IPS DF 4.7 (cell line): ENCODE measurements at regions not wholly inside any gene's neighbourhood (a gene's known extent, or its start where the extent isn't known, plus 50 kb on each side); places are given as distances from the start of the nearest gene placed in this dataset.
"Not testable (repeated sequence)": the region's sequence is repeated elsewhere in the genome, so short reads cannot be mapped to it uniquely, and the experiment has no call there.

Source experiments
- DNase-seq: peaks from one replicate; pipeline ENCODE4 v3.0.0-alpha.2; 2013; ENCODE audit warnings: low spot score; ENCODE audit errors: extremely low read depth

- DNase-seq, result no peak
Measured at GRCh38 chr17:71412803-71413202, 708.0 kb upstream of the SOX9 start.

GRCh38 chr17:71413935-71414334 lies 706.9 kb upstream of the SOX9 start:
- DNase-seq, result no peak

- no peak for DNase-seq
Measured at GRCh38 chr17:71417142-71417541, 703.7 kb upstream of the SOX9 start.

DNA sequence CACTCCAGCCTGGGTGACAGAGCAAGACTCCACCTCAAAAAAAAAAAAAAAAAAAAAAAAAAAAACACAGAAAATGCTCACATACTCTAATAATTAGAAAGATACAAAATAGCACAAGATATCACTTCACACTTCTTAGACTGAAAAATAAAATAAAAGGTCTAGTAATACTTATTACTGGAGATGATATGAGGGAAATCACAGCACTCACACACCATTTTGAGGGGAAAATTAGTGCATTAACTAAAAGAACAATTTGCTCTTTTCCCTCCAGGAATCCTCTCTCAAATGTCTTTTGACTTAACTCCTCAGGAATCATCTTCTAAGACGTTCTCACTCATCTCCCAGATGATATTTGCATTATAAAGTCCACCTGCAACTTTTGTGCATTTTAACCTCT lies 697.9 kb upstream of the SOX9 start:
- no peak for DNase-seq

DNA sequence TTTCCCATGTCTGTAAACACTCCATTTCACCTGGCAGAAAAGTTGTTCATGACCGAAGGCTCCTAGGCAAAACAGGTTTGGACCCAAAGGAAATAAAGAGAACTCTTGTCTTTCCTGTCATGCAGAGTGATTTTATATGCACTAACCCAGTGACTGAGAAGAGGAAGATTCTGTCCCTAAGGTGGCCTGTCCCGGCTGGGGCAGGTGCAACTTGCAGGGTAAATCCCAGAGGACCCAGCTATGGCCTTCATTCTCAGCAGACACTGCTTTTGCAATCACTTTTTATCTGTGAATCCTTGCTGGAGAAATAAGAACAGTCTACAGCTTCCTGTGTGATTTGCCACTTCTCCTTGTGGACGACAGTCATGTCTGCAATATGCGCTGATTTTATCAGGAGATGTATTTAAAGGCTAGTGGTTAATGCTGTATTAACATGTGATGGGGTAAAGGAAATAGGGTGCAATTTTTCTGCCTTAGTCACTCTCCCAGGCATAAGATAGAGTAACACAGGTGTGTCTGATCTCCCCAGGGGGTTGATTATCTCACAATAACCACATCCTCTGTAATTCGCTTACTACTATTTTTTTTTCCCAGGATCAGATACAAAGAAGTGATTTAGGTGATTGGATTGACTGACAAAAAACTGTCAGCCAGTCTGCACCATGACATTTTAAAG lies 696.8 kb upstream of the SOX9 start:
- no peak for DNase-seq

DNA sequence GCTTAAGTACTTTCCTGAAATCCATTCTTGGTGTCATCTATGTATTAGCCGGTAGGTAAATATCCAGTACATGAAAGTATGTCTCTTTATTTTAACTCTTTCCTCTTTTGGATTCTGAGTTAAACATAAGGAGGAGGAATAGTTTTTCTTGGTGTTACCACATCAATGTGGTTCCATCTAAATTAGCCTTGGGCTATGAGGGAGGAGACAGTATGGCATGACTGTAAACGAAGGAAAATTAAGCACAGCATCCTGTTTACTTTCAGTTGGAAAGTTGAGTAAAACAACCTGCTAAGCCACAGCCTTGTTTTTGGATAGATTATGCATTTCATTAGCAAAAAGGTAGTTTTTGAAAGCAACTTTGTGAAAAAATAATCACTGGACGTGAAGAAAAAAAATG lies 693.0 kb upstream of the SOX9 start:
- DNase-seq, result no peak

- DNase-seq, result no peak
Measured at GRCh38 chr17:71428897-71429296, 691.9 kb upstream of the SOX9 start.

GRCh38 chr17:71430281-71430680 lies 690.5 kb upstream of the SOX9 start:
- no peak for DNase-seq

DNA sequence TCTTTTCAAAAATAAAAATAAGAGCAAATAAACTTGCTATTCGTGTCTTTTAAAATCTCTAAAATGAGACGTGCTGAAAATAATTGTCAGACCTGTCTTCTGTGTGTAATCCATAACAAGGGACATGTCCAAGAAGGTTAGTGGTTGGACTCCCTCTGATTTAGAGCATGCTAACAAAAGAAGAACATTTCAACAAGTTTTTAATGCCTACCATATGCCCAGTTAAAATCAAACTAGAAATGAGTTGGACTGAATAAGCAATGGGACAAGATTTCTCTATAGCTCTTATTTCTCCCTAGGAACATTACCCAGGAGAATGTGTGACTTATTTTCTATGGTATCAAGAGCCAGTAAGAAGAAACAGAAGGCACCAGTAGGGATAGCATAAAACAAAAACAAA lies 689.7 kb upstream of the SOX9 start:
- no peak for DNase-seq

GRCh38 chr17:71432378-71433315 lies 688.2 kb upstream of the SOX9 start:
- DNase-seq, result no peak

DNA sequence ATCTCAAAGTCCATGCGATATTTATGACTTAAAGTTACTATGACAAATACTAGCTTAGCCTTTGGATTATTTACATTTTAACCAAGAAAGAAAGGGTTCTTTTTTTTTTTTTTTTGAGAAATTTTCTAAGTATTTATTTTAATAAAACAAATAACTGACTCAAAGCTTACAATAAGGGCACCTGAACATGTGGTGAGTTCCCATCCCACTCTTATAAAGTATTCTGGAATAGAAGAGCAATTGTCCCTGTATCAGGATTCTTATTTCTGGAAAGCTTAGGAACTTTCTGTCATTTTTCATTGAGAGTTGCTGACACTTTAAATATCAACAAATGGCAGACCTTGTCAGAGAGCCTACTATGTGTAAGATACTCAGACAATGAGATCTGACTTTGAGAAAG lies 686.1 kb upstream of the SOX9 start:
- DNase-seq, result no peak

- no peak for DNase-seq
Measured at GRCh38 chr17:71436479-71436878, 684.3 kb upstream of the SOX9 start.

DNA sequence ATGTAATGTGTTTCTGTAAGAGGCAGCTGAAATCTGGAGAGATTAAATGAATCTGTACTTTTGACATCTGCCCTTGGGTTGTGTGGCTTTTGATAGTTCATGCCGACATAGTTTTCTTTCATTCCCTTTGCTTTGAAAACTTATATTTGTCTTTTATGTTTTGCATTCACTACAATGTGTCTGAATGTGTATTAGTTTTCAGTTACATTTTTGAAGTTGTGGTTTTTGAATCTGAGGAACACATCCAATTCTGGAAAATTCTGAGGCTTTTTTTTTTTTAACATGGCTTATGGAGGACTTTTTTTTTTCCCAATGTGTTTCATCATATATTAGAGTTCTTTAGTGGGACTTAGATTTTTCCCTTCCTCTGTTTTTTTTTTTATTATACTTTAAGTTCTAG lies 683.7 kb upstream of the SOX9 start:
- DNase-seq, result no peak

- no peak for DNase-seq
Measured at GRCh38 chr17:71438631-71439146, 682.1 kb upstream of the SOX9 start.

DNA sequence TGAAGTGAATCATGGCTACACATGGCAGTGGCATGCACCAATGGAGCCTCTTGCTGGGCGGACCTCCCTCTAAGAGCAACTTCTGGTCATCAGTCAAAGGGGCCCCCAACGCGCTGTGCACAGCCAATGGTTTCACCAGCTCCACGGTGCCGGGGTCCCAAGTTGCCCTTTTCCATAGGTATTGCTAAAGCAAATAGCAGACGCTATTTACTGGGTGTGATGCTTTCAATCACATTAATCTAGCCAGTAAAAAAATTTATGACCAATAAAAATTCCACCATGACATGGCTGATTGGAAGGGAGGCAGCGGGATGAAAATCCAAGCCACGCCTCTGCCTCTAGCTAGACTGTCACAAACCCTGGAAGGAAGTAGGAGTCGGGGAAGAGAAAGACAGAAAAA lies 680.3 kb upstream of the SOX9 start:
- no peak for DNase-seq

DNA sequence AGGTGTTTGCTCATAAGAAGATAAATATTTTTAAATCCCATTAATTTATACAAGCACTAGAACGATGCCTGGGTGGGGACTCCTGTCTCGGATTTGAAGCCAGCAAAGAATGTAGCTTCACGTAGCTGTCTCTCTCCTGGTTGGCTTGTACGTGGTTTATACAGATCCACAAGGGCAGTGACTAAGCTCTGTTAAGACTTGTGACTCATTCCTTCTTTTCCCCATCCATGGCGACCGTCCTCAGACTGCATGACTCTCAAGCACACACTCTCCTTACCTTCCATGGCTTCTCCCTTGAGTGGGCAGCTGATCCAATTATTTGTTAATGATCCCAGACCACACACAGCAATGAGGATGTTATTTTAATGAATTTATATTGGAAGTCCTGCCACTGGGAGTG lies 679.7 kb upstream of the SOX9 start:
- DNase-seq, result no peak

DNA sequence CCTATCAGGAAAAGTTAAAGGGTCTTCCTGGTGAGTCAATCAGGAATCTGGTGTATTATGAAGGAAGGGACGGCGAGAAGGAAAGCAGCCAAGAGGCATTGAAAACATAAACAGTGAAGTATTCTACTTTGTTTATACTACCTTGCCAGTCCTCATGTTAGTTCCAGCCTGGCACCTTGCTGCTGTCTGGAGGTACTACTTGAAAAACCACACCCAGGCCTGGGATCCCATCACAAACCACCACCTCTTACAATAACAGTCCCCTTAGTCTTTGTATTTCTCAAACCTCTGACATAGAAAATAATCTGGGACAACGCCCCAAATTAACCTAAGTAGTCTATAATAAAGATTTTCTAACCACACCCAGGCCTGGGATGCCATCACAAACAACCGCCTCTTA lies 676.7 kb upstream of the SOX9 start:
- no peak for DNase-seq

GRCh38 chr17:71446645-71447437 lies 674.0 kb upstream of the SOX9 start:
- DNase-seq, result no peak

GRCh38 chr17:71447644-71448043 lies 673.2 kb upstream of the SOX9 start:
- no peak for DNase-seq

DNA sequence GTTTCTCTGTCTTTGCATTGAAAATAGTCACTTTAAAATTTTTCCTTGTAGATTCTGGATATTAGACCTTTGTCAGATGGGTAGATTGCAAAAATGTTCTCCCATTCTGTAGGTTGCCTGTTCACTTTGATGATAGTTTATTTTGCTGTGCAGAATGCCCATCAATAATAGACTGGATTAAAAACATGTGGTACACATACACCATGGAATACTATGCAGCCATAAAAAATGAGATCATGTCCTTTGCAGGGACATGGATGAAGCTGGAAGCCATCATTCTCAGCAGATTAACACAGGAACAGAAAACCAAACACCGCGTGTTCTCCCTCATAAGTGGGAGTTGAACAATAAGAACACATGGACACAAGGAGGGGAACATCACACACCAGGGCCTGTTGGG lies 670.2 kb upstream of the SOX9 start:
- DNase-seq, result not testable (repeated sequence)

DNA sequence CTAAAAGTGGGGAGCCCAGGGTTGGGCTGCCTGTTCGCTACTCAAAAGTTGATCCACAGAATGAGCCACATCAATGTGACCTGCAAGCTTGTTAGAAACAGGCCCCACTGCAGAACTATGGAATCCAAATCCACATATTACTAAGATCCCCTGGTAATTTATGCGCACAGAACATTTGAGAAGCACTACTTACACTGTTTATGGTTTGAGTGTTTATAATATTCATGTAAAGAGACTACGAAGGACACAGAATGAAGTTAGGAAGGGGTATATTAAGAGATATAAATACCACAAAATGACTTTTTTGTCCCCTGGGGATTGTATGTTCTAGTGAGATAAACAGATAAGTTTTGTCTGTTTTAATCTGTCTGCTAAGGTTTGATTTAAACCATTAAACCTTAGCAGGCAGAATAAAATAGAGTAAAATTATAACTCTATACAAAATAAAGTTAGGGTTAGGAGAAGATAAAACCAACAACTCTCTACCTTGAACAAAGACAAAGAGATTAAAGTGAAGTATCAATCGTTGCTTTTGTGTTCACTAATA lies 666.9 kb upstream of the SOX9 start:
- DNase-seq, result no peak

- no peak for DNase-seq
Measured at GRCh38 chr17:71455219-71455618, 665.6 kb upstream of the SOX9 start.
